PC-3 (cell line): ENCODE measurements at regions not wholly inside any gene's neighbourhood (a gene's known extent, or its start where the extent isn't known, plus 50 kb on each side); places are given as distances from the start of the nearest gene placed in this dataset.

Experiments used
- CTCF ChIP-seq: fragments of 300-600 bp; sonication (generic); conservative IDR thresholded peaks from 2 replicates; pipeline ENCODE4 v1.5.1; 2017; ENCODE audit warnings: antibody characterized with exemption, low read depth, mild to moderate bottlenecking, low read length
- EZH2 ChIP-seq: fragments of 300-600 bp; sonication (generic); IDR thresholded peaks from one replicate; pipeline ENCODE4 v1.6.1; 2017; ENCODE audit warnings: antibody characterized with exemption, mild to moderate bottlenecking, low read length; ENCODE audit not compliant: unreplicated experiment

GRCh38 chr2:236677368-236677767 is 107.7 kb downstream of the ACKR3 start:
- TF ChIP-seq CTCF (no peak), EZH2 (no peak)
